ENCODE measurements at regions not wholly inside any gene's neighbourhood (a gene's known extent, or its start where the extent isn't known, plus 50 kb on each side); places are given as distances from the start of the nearest gene placed in this dataset.

DNA sequence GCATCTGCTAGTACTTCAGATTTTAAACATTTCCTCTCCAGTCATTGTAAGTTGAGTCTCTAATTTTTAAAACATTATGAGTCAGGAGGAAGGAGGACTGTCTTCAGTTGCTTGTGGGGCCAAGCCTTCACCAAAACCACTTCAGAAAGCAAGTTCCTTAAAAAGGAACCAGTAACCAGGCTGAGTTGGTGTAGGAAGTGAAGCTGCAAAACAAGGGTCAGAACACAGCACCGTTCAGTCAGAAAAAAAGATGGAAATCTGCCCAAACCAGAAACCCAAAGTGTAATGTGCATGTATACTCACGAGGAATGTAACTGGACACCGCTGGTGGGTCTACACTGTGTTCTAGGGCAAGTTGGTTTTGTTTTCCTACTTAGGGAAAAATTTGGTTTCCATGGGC is 402.1 kb downstream of the SETD4 start:
- Histone ChIP-seq H3K4me1 (peaks cover 8% of the 10 kb centered on the region), H3K27ac (no peak overlapping the region), H3K36me3 (no peaks in the 10 kb centered on the region), H3K27me3 (no peaks in the 10 kb centered on the region), H3K9me3 (replicated peaks) (peaks cover 7% of the 10 kb centered on the region; the same call in 1 of the 2 replicates), H3K4me3 (no peak overlapping the region)
- DNase-seq, result peak in 1 of 2 experiments; percentile 52

- H3K36me3 ChIP-seq, result no peaks in the 10 kb centered on the region
- no peak overlapping the region for H3K4me3 ChIP-seq
- H3K27me3 ChIP-seq, result no peaks in the 10 kb centered on the region
- no peak for DNase-seq
- peaks cover 2% of the 10 kb centered on the region; the same call in 1 of the 2 replicates for H3K4me1 ChIP-seq
- peaks cover 7% of the 10 kb centered on the region; the same call in 1 of the 2 replicates for H3K9me3 ChIP-seq (replicated peaks)
- H3K27ac ChIP-seq, result no peak overlapping the region
Observed at GRCh38 chr21:35652872-35653271, 407.5 kb downstream of the SETD4 start.

DNA sequence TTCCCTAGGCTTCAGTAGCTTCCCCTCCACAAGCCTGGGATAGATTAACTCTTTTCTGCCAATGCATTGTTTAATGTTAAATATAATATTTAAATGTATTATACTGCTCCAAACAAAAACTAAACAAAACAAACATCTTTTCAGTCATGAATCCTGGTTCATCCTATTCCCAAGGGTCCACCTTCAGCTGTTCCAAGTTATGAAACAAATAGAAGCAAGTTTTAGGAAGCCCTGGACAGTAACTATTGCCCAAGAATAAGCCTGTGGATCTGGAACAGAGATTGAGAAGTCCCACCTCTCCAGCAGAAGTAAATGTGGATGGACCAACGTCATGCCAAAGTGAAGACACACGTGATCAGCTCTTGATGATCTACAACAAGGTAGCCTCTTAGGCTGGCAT is 408.1 kb downstream of the SETD4 start:
- Histone ChIP-seq H3K27me3 (no peaks in the 10 kb centered on the region), H3K27ac (no peak overlapping the region), H3K36me3 (no peaks in the 10 kb centered on the region), H3K9me3 (replicated peaks) (peaks cover 7% of the 10 kb centered on the region; the same call in 1 of the 2 replicates), H3K4me3 (no peak overlapping the region), H3K4me1 (peaks cover 2% of the 10 kb centered on the region; the same call in 1 of the 2 replicates)
- DNase-seq, result no peak

- Histone ChIP-seq H3K4me3 (no peak overlapping the region), H3K36me3 (no peaks in the 10 kb centered on the region), H3K27ac (no peak overlapping the region), H3K27me3 (no peaks in the 10 kb centered on the region), H3K4me1 (peaks cover 2% of the 10 kb centered on the region; the same call in 1 of the 2 replicates), H3K9me3 (replicated peaks) (peaks cover 2% of the 10 kb centered on the region; the same call in 1 of the 2 replicates)
- DNase-seq, result no peak
Observed at GRCh38 chr21:35651196-35651595, 409.1 kb downstream of the SETD4 start.

DNA sequence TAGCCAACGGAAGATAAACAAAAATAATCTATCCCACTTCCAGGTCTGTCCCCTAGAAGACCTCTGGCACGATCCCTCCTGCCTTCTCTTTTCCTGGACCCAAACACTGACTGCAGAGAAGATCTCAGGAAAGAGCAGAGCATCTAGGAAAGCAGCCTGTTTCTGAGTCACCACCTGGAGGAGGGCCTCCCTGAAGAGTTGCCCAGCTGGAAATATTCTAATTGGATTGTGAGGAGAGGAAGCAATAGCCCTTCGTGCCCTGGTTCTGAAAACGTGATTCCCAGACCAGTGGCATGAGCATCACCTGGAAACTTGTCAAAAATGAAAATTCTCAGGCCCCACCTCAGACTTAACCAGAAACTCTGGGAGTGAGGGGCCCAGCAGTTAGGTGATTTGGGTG is 411.1 kb downstream of the SETD4 start:
- H3K27me3 ChIP-seq, result no peaks in the 10 kb centered on the region
- H3K4me3 ChIP-seq, result no peak overlapping the region
- H3K4me1 ChIP-seq, result peaks cover 2% of the 10 kb centered on the region; the same call in 1 of the 2 replicates
- no peaks in the 10 kb centered on the region for H3K36me3 ChIP-seq
- H3K9me3 ChIP-seq (replicated peaks), result 0 out of 2 replicates have a peak, but pooled peaks cover 3% of the 10 kb centered on the region
- no peak for DNase-seq
- no peak overlapping the region for H3K27ac ChIP-seq

DNA sequence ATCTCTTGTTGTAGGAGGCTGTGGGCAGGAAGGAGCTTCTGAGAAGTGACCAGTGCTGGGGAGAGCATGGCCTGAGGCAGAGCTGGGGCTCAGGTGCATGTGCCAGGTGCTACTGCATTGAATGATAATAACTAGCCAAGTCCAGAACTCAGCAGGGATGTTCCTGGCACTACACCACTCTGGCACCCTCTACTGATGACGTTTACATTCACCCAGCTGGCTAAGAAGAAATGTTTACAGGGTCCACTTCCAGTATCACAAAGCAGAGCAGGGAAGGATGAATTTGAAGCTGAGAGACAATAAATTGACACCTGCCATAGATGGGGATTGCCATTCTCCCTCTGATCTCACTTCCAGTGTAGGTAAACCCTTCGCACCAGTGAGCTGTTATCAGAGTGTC is 411.8 kb downstream of the SETD4 start:
- no peaks in the 10 kb centered on the region for H3K27me3 ChIP-seq

DNA sequence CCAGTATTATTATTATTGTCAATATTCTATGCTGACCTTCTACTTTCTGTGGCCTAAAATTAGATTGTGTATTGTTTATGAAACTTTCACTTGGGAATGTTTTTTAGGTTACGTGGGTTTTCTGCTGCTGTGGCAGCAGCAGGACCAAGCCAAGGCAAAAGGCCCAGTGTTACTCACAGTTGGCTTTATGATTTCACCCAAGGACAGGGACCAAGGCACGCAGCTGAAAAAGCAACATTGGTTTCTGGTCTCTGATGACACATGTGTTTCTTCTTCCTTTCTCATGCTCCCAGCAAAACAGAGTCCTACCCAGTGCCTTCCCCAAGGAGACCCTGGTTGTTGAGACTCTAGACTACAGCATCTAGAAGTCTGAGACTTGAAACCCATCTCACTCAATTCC is 413.7 kb downstream of the SETD4 start:
- Histone ChIP-seq H3K9me3 (replicated peaks) (0 out of 2 replicates have a peak, but pooled peaks cover 6% of the 10 kb centered on the region), H3K36me3 (no peaks in the 10 kb centered on the region), H3K4me1 (peaks cover 22% of the 10 kb centered on the region), H3K4me3 (no peak overlapping the region), H3K27ac (no peak overlapping the region), H3K27me3 (no peaks in the 10 kb centered on the region)
- DNase-seq, result no peak

More for the DNA sequence above, 411.8 kb downstream of the SETD4 start:
- H3K36me3 ChIP-seq, result no peaks in the 10 kb centered on the region
- no peak overlapping the region for H3K4me3 ChIP-seq
- DNase-seq, result no peak
- no peak overlapping the region for H3K27ac ChIP-seq
- peaks cover 3% of the 10 kb centered on the region for H3K4me1 ChIP-seq
- 0 out of 2 replicates have a peak, but pooled peaks cover 3% of the 10 kb centered on the region for H3K9me3 ChIP-seq (replicated peaks)

DNA sequence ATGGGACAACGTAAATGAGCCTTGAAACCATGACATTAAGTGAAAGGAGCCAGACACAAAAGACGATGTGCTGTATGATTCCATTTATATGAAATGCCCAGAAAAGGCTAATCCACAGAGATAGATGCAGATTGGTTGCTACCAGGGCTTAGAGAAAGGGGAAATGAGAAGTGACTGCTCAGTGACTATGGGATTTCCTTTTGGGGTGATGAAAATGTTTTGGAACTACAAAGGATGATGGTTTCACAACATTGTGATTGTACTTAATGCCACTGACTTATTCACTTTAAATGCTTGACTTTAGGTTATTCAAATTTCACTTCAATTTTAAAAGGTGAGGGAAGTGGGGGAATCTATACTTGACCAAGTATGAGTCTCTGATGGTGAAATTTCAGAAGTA is 414.3 kb downstream of the SETD4 start:
- Histone ChIP-seq H3K27me3 (no peaks in the 10 kb centered on the region), H3K36me3 (no peaks in the 10 kb centered on the region), H3K9me3 (replicated peaks) (0 out of 2 replicates have a peak, but pooled peaks cover 6% of the 10 kb centered on the region), H3K27ac (no peak overlapping the region), H3K4me1 (peaks cover 28% of the 10 kb centered on the region), H3K4me3 (no peak overlapping the region)
- DNase-seq, result no peak

- Histone ChIP-seq H3K4me3 (no peak overlapping the region), H3K27ac (no peak overlapping the region), H3K9me3 (replicated peaks) (0 out of 2 replicates have a peak, but pooled peaks cover 6% of the 10 kb centered on the region), H3K27me3 (no peaks in the 10 kb centered on the region), H3K36me3 (no peaks in the 10 kb centered on the region), H3K4me1 (peaks cover 42% of the 10 kb centered on the region)
- DNase-seq, result no peak
Observed at GRCh38 chr21:35644523-35644922, 415.8 kb downstream of the SETD4 start.

GRCh38 chr21:35643176-35643575 is 417.1 kb downstream of the SETD4 start:
- Histone ChIP-seq H3K27me3 (no peaks in the 10 kb centered on the region), H3K9me3 (replicated peaks) (0 out of 2 replicates have a peak, but pooled peaks cover 6% of the 10 kb centered on the region), H3K4me1 (peaks cover 39% of the 10 kb centered on the region), H3K27ac (peak overlapping the region; percentile 68), H3K36me3 (no peaks in the 10 kb centered on the region), H3K4me3 (no peak overlapping the region)
- peak in 1 of 2 experiments; percentile 44 for DNase-seq

DNA sequence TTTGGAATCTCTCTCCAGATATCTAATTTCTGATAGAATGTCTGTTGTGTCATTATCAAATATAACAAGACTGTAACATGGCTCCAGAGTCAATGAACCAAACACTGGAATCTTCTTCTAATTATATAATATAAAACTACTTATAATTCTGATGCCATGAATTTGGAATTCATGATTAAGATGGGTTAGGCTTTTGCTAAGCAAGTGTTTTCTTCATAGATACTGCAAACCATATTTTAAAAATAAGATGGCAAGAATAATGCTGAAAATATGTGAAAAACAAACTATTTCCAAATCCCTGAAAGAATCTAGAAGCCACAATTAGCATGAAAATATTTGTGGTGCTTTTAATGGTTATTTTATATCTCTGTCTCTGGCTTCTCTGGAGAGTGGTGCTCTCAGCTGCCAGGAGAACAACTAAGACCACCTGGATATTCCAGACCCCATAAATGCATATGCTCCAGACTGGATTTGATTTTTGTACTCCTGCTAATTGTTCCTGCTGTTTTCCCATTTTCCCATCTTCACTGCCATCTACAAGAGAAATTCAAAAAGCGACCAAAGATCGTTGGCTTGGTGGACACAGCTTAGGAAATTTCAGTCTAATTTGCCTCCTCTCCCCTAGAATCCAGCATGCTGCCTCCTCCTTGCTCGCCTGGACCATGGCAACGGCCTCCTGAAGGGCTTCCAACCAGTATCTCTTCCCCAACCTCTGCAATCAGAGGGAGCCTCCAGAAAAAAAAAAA is 418.9 kb downstream of the SETD4 start:
- H3K4me1 ChIP-seq, result peaks cover 39% of the 10 kb centered on the region
- DNase-seq, result peak; percentile 39 to 56

DNA sequence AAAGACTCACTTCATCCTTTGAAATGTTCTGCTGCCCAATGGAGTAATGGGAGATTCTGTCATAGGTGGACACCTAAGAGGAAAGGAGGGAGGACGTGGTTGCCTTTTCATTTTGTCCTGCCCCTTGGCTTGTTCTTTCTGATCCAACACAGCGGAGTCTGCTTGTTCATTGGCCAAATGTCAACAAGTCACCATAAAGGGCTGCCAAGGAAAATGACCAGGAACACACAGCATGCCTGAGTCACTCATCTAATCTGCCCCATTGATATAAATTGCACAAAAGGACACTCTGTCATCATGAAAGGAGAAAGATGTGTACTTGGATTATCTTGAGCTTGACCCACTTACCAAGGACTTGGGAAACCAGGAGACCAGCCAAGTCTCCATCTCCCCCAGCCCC is 422.9 kb downstream of the SETD4 start:
- Histone ChIP-seq H3K4me3 (no peak overlapping the region), H3K36me3 (no peaks in the 10 kb centered on the region), H3K9me3 (replicated peaks) (0 out of 2 replicates have a peak, but pooled peaks cover 3% of the 10 kb centered on the region), H3K27me3 (no peaks in the 10 kb centered on the region), H3K4me1 (peaks cover 51% of the 10 kb centered on the region), H3K27ac (no peak overlapping the region)
- no peak for DNase-seq

More for the DNA sequence above, 418.9 kb downstream of the SETD4 start:
- Histone ChIP-seq H3K27ac (peak overlapping the region; percentile 68), H3K9me3 (replicated peaks) (0 out of 2 replicates have a peak, but pooled peaks cover 6% of the 10 kb centered on the region), H3K27me3 (no peaks in the 10 kb centered on the region), H3K4me3 (no peak overlapping the region), H3K36me3 (no peaks in the 10 kb centered on the region)

GRCh38 chr21:35635994-35636393 is 424.3 kb downstream of the SETD4 start:
- no peaks in the 10 kb centered on the region for H3K9me3 ChIP-seq (replicated peaks)
- peaks cover 36% of the 10 kb centered on the region for H3K4me1 ChIP-seq
- no peak overlapping the region for H3K4me3 ChIP-seq
- H3K27ac ChIP-seq, result peak overlapping the region; percentile 90
- no peak for DNase-seq
- H3K36me3 ChIP-seq, result no peaks in the 10 kb centered on the region
- H3K27me3 ChIP-seq, result no peaks in the 10 kb centered on the region

- Histone ChIP-seq H3K4me3 (no peak overlapping the region), H3K27me3 (no peaks in the 10 kb centered on the region), H3K27ac (peak overlapping the region; percentile 90), H3K4me1 (peaks cover 29% of the 10 kb centered on the region), H3K36me3 (no peaks in the 10 kb centered on the region), H3K9me3 (replicated peaks) (no peaks in the 10 kb centered on the region)
- DNase-seq, result peak; percentile 79 to 80
Observed at GRCh38 chr21:35635261-35635660, 425.1 kb downstream of the SETD4 start.

GRCh38 chr21:35633501-35633900 is 426.8 kb downstream of the SETD4 start:
- Histone ChIP-seq H3K27me3 (no peaks in the 10 kb centered on the region), H3K4me3 (no peak overlapping the region), H3K36me3 (no peaks in the 10 kb centered on the region), H3K4me1 (peaks cover 29% of the 10 kb centered on the region), H3K27ac (no peak overlapping the region), H3K9me3 (replicated peaks) (no peaks in the 10 kb centered on the region; the same call in 1 of the 2 replicates)
- DNase-seq, result no peak

Measured in SJCRH30 (cell line).